ENCODE measurements at regions not wholly inside any gene's neighbourhood (a gene's known extent, or its start where the extent isn't known, plus 50 kb on each side); places are given as distances from the start of the nearest gene placed in this dataset.

- Histone ChIP-seq H2BK120ac (ENCODE audit: low read depth, low read length, poor library complexity, severe bottlenecking) (no peak overlapping the region), H4K91ac (ENCODE audit: insufficient read length, low read depth, low read length) (no peak overlapping the region), H3K4me1 (ENCODE audit: insufficient read depth, low read length) (peaks cover 2% of the 10 kb centered on the region; the same call in 1 of the 2 replicates), H3K56ac (ENCODE audit: insufficient read length, low read depth, low read length) (no peak overlapping the region), H2AFZ (ENCODE audit: low read length) (no peak overlapping the region), H3K14ac (ENCODE audit: insufficient read depth, low read length) (no peak overlapping the region; the same call in 1 of the 2 replicates), H3K23ac (ENCODE audit: insufficient read length, low read depth, low read length) (no peak overlapping the region), H3K27ac (ENCODE audit: insufficient read length, low read depth, low read length) (no peak overlapping the region), H2AK5ac (ENCODE audit: insufficient read length, low read length) (no peak overlapping the region), H4K5ac (ENCODE audit: insufficient read length, low read depth, low read length) (no peak overlapping the region), H3K9ac (ENCODE audit: extremely low read depth, insufficient read length, low read length) (no peak overlapping the region), H2BK15ac (ENCODE audit: low read depth, low read length) (no peak overlapping the region), H4K20me1 (ENCODE audit: control insufficient read depth, insufficient read depth, insufficient read length) (no peaks in the 10 kb centered on the region), H3K4me2 (ENCODE audit: insufficient read depth, insufficient read length, low read length) (no peak overlapping the region), H3K79me1 (ENCODE audit: insufficient read depth, low read depth, low read length, poor library complexity, severe bottlenecking) (no peaks in the 10 kb centered on the region), H3K4ac (ENCODE audit: low read depth, low read length) (no peak overlapping the region), H3T11ph (ENCODE audit: low read length) (no peak overlapping the region), H3K18ac (ENCODE audit: insufficient read length, low read depth, low read length) (no peak overlapping the region), H3K23me2 (ENCODE audit: insufficient read length, low read depth, low read length, poor library complexity, severe bottlenecking) (no peaks in the 10 kb centered on the region), H2BK12ac (ENCODE audit: insufficient read length, low read depth, low read length) (no peak overlapping the region), H3K79me2 (ENCODE audit: insufficient read depth, low read length) (no peaks in the 10 kb centered on the region), H2BK5ac (ENCODE audit: insufficient read length, low read length) (no peak overlapping the region), H4K8ac (replicated peaks; ENCODE audit: insufficient read length, low read depth, low read length) (no peak overlapping the region), H2BK20ac (ENCODE audit: low read depth, low read length, poor library complexity, severe bottlenecking) (no peak overlapping the region), H3K27me3 (ENCODE audit: insufficient read depth, low read length) (no peaks in the 10 kb centered on the region), H3K9me3 (ENCODE audit: control insufficient read depth, low read depth, low read length) (no peaks in the 10 kb centered on the region)
- Mint-ChIP-seq H3K36me3 (ENCODE audit: insufficient read depth in 1 of 3, low read depth in 3 of 3) (no peaks in the 10 kb centered on the region; a peak in 1 of 7 replicates), H3K4me1 (peaks cover 22 to 25% of the 10 kb centered on the region in 2 experiments), H3K27me3 (ENCODE audit: low read depth) (peaks cover 8% of the 10 kb centered on the region), H3K4me3 (no peak overlapping the region; a peak in 1 of 5 replicates), H3K9me3 (peaks cover 0 to 3% of the 10 kb centered on the region in 2 experiments; a peak in 1 of 5 replicates), H3K27ac (peak overlapping the region in 2 of 3 experiments; percentile 12 to 69; a peak in 3 of 7 replicates)
- peak; percentile 64 for DNase-seq
- WGBS (ENCODE audit: extremely low coverage, insufficient read length, low lambda C conversion rate): no CpG with 5 or more reads among the region's 24 CpGs
- TF ChIP-seq CTCF (conservative IDR thresholded peaks at IDR 0.05): peak; percentile 86
Observed at GRCh38 chr6:166775180-166775922, 148.3 kb upstream of the RPS6KA2 start.

All from H9 (cell line).